K562 (cell line): ENCODE measurements at regions not wholly inside any gene's neighbourhood (a gene's known extent, or its start where the extent isn't known, plus 50 kb on each side); places are given as distances from the start of the nearest gene placed in this dataset.

Experiments used
- ATAC-seq: fragments of 200-7000 bp; cut with Tn5 transposase; 3 replicates; pipeline ENCODE4 v1.9.1; 2020; ENCODE audit warnings: moderate library complexity
- BruUV-seq: library from RNA; stranded (reverse); fragments of 400-500 nt; replicated peaks from 2 replicates; lab custom pipeline; 2021; lab: Mats Ljungman, UMichigan
- CTCF ChIA-PET: fragments of 300-600 bp; formaldehyde crosslinking; extraction: SDS; loops from one replicate; lab custom pipeline; 2021; ENCODE audit warnings: low intra/inter-chr PET ratio; lab: Yijun Ruan, JAX
- POLR2A ChIA-PET: fragments of 300-600, 350-650 bp; sonication (Branson Sonifier 250); formaldehyde crosslinking; extraction: SDS; loops from one replicate; lab custom pipeline; 2021; ENCODE audit warnings: antibody characterized with exemption, inconsistent platforms; lab: Yijun Ruan, JAX
- DNase-seq, 4 experiments: peaks; one replicate each; pipeline versions ENCODE4 v3.0.0 to v3.0.0-alpha.2; 2011 to 2018; ENCODE audit warnings: low spot score in 3 of 4, mixed read lengths in 3 of 4; ENCODE audit errors: extremely low read depth in 1 of 4
- FAIRE-seq: peaks from 2 replicates; lab custom pipeline; 2011; peaks lifted over from hg19 to GRCh38; lab: Jason Lieb, UNC
- H2AFZ ChIP-seq: 2 replicates; pipeline ENCODE4 v1.6.0; 2011; ENCODE audit warnings: low read depth, low read length, control low read depth, inconsistent platforms
- H3K27ac ChIP-seq: fragments of 200-600 bp; 3 replicates; pipeline ENCODE4 v1.8.0; 2011; ENCODE audit warnings: low read depth, mild to moderate bottlenecking, control low read depth, inconsistent platforms, low read length, moderate library complexity, mixed read lengths; ENCODE audit errors: extremely low read depth
- H3K27me3 ChIP-seq, 2 experiments: fragments of 300-600 bp in 1 of 2; 2 replicates in 1 of 2; 3 replicates in 1 of 2; pipeline versions ENCODE4 v1.6.0 to v1.8.0; 2011; ENCODE audit warnings: inconsistent platforms in 2 of 2, low read length in 2 of 2, mild to moderate bottlenecking in 1 of 2, mixed read lengths in 1 of 2, moderate library complexity in 1 of 2; ENCODE audit not compliant: control insufficient read depth in 2 of 2, insufficient read depth in 2 of 2
- H3K36me3 ChIP-seq: fragments of 300-600 bp; 3 replicates; pipeline ENCODE4 v1.8.0; 2011; ENCODE audit warnings: mild to moderate bottlenecking, low read length, inconsistent platforms; ENCODE audit not compliant: control insufficient read depth, insufficient read depth
- H3K4me1 ChIP-seq, 2 experiments: fragments of 200-600 bp in 1 of 2; replicated peaks in 1 of 2; 2 replicates in 1 of 2; 3 replicates in 1 of 2; pipeline versions ENCODE4 v1.5.1 to v1.8.0; 2011; ENCODE audit warnings: inconsistent platforms in 2 of 2, low read length in 2 of 2, mild to moderate bottlenecking in 1 of 2, mixed read lengths in 1 of 2, moderate library complexity in 1 of 2; ENCODE audit not compliant: control insufficient read depth in 2 of 2, insufficient read depth in 2 of 2
- H3K4me2 ChIP-seq: 2 replicates; pipeline ENCODE4 v1.6.1; 2011; ENCODE audit warnings: low read length, control low read depth, inconsistent platforms, mixed read lengths; ENCODE audit not compliant: insufficient read depth
- H3K4me3 ChIP-seq: fragments of 200-600 bp; sonication (generic), shearing (Covaris generic); 2 replicates; pipeline ENCODE4 v1.5.1; 2016; ENCODE audit warnings: control low read depth, inconsistent platforms
- H3K79me2 ChIP-seq: fragments of 200-600 bp; 3 replicates; pipeline ENCODE4 v1.8.0; 2011; ENCODE audit warnings: low read length, inconsistent platforms; ENCODE audit not compliant: control insufficient read depth, insufficient read depth
- H3K9ac ChIP-seq, 2 experiments: 2 replicates each; pipeline versions ENCODE4 v1.6.0 to v1.6.1; 2011; ENCODE audit warnings: low read depth in 2 of 2, low read length in 2 of 2, control low read depth in 1 of 2, inconsistent platforms in 1 of 2, mild to moderate bottlenecking in 1 of 2, mixed read lengths in 1 of 2; ENCODE audit not compliant: insufficient read depth in 1 of 2
- H3K9me1 ChIP-seq: one replicate; pipeline ENCODE4 v1.6.0; 2011; ENCODE audit warnings: inconsistent platforms, mild to moderate bottlenecking, low read length, moderate library complexity; ENCODE audit not compliant: control insufficient read depth, insufficient read depth
- H3K9me3 ChIP-seq: replicated peaks from 2 replicates; pipeline ENCODE4 v1.5.1; 2011; ENCODE audit warnings: low read depth, low read length, inconsistent platforms; ENCODE audit not compliant: control insufficient read depth, insufficient read depth
- H4K20me1 ChIP-seq: replicated peaks from 2 replicates; pipeline ENCODE4 v1.6.1; 2011; ENCODE audit warnings: low read length, inconsistent platforms, mixed read lengths; ENCODE audit not compliant: control insufficient read depth, insufficient read depth
- ADNP ChIP-seq: fragments of 200-800 bp; sonication (Bioruptor generic); IDR thresholded peaks from 2 replicates; pipeline ENCODE4 v1.6.1; 2016; ENCODE audit warnings: missing genetic modification characterization, missing compliant biosample characterization
- ETS1 ChIP-seq: conservative IDR thresholded peaks from 2 replicates; pipeline ENCODE4 v1.6.1; 2011; ENCODE audit warnings: low read depth, mild to moderate bottlenecking, low read length; ENCODE audit not compliant: control insufficient read depth
- ETV1 ChIP-seq: fragments of 450-650 bp; conservative IDR thresholded peaks from 2 replicates; pipeline ENCODE4 v1.6.1; 2016; ENCODE audit warnings: missing genetic modification characterization, control low read depth, low read depth, missing compliant biosample characterization
- MEIS2 ChIP-seq: fragments of 450-650 bp; IDR thresholded peaks from 2 replicates; pipeline ENCODE4 v1.6.1; 2014; ENCODE audit warnings: mild to moderate bottlenecking; ENCODE audit not compliant: partially characterized antibody
- NR1H2 ChIP-seq: sonication (generic); formaldehyde crosslinking; IDR thresholded peaks from 2 replicates; pipeline ENCODE4 v1.4.0; 2020; ENCODE audit warnings: mild to moderate bottlenecking, missing genetic modification reagents
- PHB ChIP-seq: fragments of 250-450 bp; sonication (Bioruptor Pico); IDR thresholded peaks from 2 replicates; pipeline ENCODE4 v1.5.0; 2021
- SIN3A ChIP-seq, 2 experiments: fragments of 150-350 bp in 1 of 2; IDR thresholded peaks; 2 replicates each; pipeline ENCODE4 v1.6.1; 2011 to 2016; ENCODE audit warnings: borderline replicate concordance in 2 of 2, low read depth in 2 of 2, low read length in 2 of 2, mild to moderate bottlenecking in 2 of 2, moderate library complexity in 2 of 2; ENCODE audit not compliant: control insufficient read depth in 1 of 2
- ZBTB43 ChIP-seq: sonication (generic); formaldehyde crosslinking; IDR thresholded peaks from 2 replicates; pipeline ENCODE4 v1.8.0; 2023; ENCODE audit warnings: mild to moderate bottlenecking, missing genetic modification reagents
- ZSCAN32 ChIP-seq: fragments of 450-650 bp; formaldehyde crosslinking; IDR thresholded peaks from 2 replicates; pipeline ENCODE4 v1.4.0; 2020; ENCODE audit warnings: mild to moderate bottlenecking, moderate library complexity
- WGBS: fragments of 100-300 bp; shearing (Covaris generic); methylation state at CpG from one replicate; pipeline ENCODE4 v1.1.6; 2016; ENCODE audit warnings: low coverage, mixed read lengths; ENCODE audit not compliant: insufficient coverage; ENCODE audit errors: missing lambda C conversion rate; 5-methylcytosine and 5-hydroxymethylcytosine counted together
- in situ Hi-C: fragments of 300-500 bp; cut with MboI; formaldehyde crosslinking; loops from 4 replicates; pipeline ENCODE4 v1.15.0; 2018; ENCODE audit warnings: inconsistent platforms, mixed read lengths
- intact Hi-C: fragments of 100-400 bp; cut with micrococcal nuclease; formaldehyde crosslinking; loops from 2 replicates; pipeline ENCODE4 v1.14.2; 2022
- TF ChIP-seq, protein P1 (sequence below): fragments of 450-650 bp; IDR thresholded peaks from 2 replicates; pipeline ENCODE4 v1.7.0; 2016; ENCODE audit warnings: borderline replicate concordance
- TF ChIP-seq, protein P2 (sequence below): fragments of 250-450 bp; sonication (Bioruptor Pico); IDR thresholded peaks from 2 replicates; pipeline ENCODE4 v1.8.0; 2022; ENCODE audit warnings: moderate library complexity, mild to moderate bottlenecking, inconsistent platforms
- TF ChIP-seq, protein P3 (sequence below): fragments of 250-450 bp; sonication (Bioruptor Pico); IDR thresholded peaks from 2 replicates; pipeline ENCODE4 v1.9.0; 2021; ENCODE audit warnings: mild to moderate bottlenecking, inconsistent platforms

- TF ChIP-seq SIN3A (IDR thresholded peaks at IDR 0.05; ENCODE audit: borderline replicate concordance in 2 of 2, control insufficient read depth in 1 of 2, low read depth in 2 of 2, low read length in 2 of 2) (no peak), NR1H2 (CRISPR knock-in tag) (no peak), ETV1 (tag) (no peak), ZBTB43 (CRISPR knock-in tag) (no peak)
- TF ChIP-seq, protein P1, sequence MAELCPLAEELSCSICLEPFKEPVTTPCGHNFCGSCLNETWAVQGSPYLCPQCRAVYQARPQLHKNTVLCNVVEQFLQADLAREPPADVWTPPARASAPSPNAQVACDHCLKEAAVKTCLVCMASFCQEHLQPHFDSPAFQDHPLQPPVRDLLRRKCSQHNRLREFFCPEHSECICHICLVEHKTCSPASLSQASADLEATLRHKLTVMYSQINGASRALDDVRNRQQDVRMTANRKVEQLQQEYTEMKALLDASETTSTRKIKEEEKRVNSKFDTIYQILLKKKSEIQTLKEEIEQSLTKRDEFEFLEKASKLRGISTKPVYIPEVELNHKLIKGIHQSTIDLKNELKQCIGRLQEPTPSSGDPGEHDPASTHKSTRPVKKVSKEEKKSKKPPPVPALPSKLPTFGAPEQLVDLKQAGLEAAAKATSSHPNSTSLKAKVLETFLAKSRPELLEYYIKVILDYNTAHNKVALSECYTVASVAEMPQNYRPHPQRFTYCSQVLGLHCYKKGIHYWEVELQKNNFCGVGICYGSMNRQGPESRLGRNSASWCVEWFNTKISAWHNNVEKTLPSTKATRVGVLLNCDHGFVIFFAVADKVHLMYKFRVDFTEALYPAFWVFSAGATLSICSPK: no peak
Measured at GRCh38 chr9:25543806-25544205, 134.4 kb downstream of the TUSC1 start (continued).

- Histone ChIP-seq H3K9ac (no peak overlapping the region), H3K4me1 (no peaks in the 10 kb centered on the region), H3K27me3 (no peaks in the 10 kb centered on the region), H3K79me2 (no peaks in the 10 kb centered on the region), H2AFZ (no peak overlapping the region), H3K9me3 (no peaks in the 10 kb centered on the region), H3K27ac (no peak overlapping the region), H3K4me3 (no peak overlapping the region), H3K36me3 (no peaks in the 10 kb centered on the region), H3K4me2 (no peak overlapping the region), H4K20me1 (no peaks in the 10 kb centered on the region), H3K9me1 (no peaks in the 10 kb centered on the region)
- FAIRE-seq: no peak
- ChIA-PET CTCF (no interaction called here), POLR2A (no interaction called here)
- ATAC-seq: no peak
- intact Hi-C loops: no loop called here
- in situ Hi-C loops: no loop called here
- DNase-seq: no peak
- WGBS: no CpG with 5 or more reads among the region's 8 CpGs
- no TSS peak for BruUV-seq
- TF ChIP-seq ETS1: no peak
- TF ChIP-seq ZSCAN32 (CRISPR knock-in tag): no peak
- TF ChIP-seq PHB (CRISPR knock-in tag): no peak
- TF ChIP-seq ADNP (tag): no peak
- TF ChIP-seq MEIS2: no peak
- TF ChIP-seq, protein P2, sequence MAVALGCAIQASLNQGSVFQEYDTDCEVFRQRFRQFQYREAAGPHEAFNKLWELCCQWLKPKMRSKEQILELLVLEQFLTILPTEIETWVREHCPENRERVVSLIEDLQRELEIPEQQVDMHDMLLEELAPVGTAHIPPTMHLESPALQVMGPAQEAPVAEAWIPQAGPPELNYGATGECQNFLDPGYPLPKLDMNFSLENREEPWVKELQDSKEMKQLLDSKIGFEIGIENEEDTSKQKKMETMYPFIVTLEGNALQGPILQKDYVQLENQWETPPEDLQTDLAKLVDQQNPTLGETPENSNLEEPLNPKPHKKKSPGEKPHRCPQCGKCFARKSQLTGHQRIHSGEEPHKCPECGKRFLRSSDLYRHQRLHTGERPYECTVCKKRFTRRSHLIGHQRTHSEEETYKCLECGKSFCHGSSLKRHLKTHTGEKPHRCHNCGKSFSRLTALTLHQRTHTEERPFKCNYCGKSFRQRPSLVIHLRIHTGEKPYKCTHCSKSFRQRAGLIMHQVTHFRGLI: no peak
- TF ChIP-seq, protein P3, sequence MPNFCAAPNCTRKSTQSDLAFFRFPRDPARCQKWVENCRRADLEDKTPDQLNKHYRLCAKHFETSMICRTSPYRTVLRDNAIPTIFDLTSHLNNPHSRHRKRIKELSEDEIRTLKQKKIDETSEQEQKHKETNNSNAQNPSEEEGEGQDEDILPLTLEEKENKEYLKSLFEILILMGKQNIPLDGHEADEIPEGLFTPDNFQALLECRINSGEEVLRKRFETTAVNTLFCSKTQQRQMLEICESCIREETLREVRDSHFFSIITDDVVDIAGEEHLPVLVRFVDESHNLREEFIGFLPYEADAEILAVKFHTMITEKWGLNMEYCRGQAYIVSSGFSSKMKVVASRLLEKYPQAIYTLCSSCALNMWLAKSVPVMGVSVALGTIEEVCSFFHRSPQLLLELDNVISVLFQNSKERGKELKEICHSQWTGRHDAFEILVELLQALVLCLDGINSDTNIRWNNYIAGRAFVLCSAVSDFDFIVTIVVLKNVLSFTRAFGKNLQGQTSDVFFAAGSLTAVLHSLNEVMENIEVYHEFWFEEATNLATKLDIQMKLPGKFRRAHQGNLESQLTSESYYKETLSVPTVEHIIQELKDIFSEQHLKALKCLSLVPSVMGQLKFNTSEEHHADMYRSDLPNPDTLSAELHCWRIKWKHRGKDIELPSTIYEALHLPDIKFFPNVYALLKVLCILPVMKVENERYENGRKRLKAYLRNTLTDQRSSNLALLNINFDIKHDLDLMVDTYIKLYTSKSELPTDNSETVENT (CRISPR knock-in tag): no peak
Measured at GRCh38 chr9:25542319-25542718, 135.9 kb downstream of the TUSC1 start.
